Mucosa of descending colon (tissue), 3 donors: ENCODE measurements at regions not wholly inside any gene's neighbourhood (a gene's known extent, or its start where the extent isn't known, plus 50 kb on each side); places are given as distances from the start of the nearest gene placed in this dataset.

ENCODE experiments used
- ATAC-seq: fragments of 200-7000 bp; cut with Tn5 transposase; one replicate; pipeline ENCODE4 v1.9.1; 2020; ENCODE audit warnings: mild to moderate bottlenecking, moderate library complexity
- DNase-seq, 3 donors: peaks; one replicate each; pipeline ENCODE4 v3.0.0-alpha.2; 2020
- H3K36me3 ChIP-seq: fragments of 200-600 bp; one replicate; pipeline ENCODE4 v1.8.0; 2021; ENCODE audit warnings: low read depth, mild to moderate bottlenecking
- H3K4me1 ChIP-seq: fragments of 200-600 bp; one replicate; pipeline ENCODE4 v1.8.0; 2021; ENCODE audit warnings: low read depth, mild to moderate bottlenecking
- H3K4me3 ChIP-seq: fragments of 200-600 bp; one replicate; pipeline ENCODE4 v1.8.0; 2021; ENCODE audit warnings: mild to moderate bottlenecking
- H3K9me3 ChIP-seq: fragments of 200-600 bp; one replicate; pipeline ENCODE4 v1.8.0; 2021; ENCODE audit warnings: mild to moderate bottlenecking
- intact Hi-C, 2 donors: fragments of 100-400 bp; cut with DNase I in 1 of 2; cut with micrococcal nuclease in 1 of 2; formaldehyde crosslinking; loops; one replicate each; pipeline versions ENCODE4 v1.11.0 to v1.11.1; 2022; cut with DNase I, micrococcal nuclease
- TF ChIP-seq, protein P1 (sequence below): fragments of 200-600 bp; IDR thresholded peaks from one replicate; pipeline ENCODE4 v1.8.0; 2022; ENCODE audit warnings: antibody characterized with exemption, mild to moderate bottlenecking
- donor health status: DM: no; HTN: no; CAD: no; lungs with moderate emphysema.
- donor health status: DM: no; HTN: no; CAD: no.
- donor health status: DM: no; HTN: yes; CAD: no.

DNA sequence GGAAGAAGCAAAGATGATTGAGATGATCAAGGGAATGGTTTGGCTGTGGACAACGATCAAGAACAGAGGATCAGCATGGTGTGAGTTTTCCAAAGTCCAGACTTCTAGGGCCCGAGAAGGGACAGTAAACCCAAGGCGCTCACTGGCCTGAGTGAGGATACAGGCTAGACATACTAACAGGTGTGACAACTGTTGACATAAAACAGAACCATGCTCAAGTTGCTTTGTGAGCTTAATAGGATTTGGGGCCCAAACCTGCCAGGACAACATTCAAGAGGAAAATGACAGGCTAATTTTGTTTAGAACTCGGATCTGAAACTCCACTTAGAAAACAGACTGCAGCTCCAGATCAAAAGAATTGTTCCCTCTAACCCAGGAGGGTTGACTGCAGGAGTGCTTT lies 68.1 kb upstream of the ACKR3 start:
- Histone ChIP-seq H3K36me3 (no peaks in the 10 kb centered on the region), H3K9me3 (no peaks in the 10 kb centered on the region), H3K4me3 (no peak overlapping the region), H3K4me1 (no peaks in the 10 kb centered on the region)
- DNase-seq (no peak), ATAC-seq (no peak)
- intact Hi-C loops = no loop called here
- TF ChIP-seq, protein P1, sequence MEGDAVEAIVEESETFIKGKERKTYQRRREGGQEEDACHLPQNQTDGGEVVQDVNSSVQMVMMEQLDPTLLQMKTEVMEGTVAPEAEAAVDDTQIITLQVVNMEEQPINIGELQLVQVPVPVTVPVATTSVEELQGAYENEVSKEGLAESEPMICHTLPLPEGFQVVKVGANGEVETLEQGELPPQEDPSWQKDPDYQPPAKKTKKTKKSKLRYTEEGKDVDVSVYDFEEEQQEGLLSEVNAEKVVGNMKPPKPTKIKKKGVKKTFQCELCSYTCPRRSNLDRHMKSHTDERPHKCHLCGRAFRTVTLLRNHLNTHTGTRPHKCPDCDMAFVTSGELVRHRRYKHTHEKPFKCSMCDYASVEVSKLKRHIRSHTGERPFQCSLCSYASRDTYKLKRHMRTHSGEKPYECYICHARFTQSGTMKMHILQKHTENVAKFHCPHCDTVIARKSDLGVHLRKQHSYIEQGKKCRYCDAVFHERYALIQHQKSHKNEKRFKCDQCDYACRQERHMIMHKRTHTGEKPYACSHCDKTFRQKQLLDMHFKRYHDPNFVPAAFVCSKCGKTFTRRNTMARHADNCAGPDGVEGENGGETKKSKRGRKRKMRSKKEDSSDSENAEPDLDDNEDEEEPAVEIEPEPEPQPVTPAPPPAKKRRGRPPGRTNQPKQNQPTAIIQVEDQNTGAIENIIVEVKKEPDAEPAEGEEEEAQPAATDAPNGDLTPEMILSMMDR = no peak

DNA sequence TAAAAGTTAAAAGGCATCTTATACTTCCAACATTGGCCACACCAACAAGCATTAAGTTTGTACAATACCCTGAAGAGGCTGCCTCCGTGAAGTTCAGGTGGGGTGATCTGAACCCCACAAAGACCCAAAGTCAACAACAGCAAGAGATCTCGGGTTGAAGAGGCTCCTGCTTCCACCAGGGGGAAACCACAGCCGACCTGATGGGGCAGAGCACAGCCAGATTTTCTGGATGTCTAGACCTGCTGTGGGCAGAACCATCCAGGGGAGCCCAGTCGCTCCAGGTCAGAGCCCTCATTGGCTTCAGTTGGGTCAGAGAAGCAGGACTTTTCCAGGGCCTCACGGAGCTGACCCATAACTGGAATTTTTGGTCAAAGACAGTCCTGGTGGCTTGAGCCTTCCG lies 66.5 kb upstream of the ACKR3 start:
- no peaks in the 10 kb centered on the region for H3K36me3 ChIP-seq
- intact Hi-C loops = no loop called here
- no peak overlapping the region for H3K4me3 ChIP-seq
- H3K9me3 ChIP-seq = no peaks in the 10 kb centered on the region
- no peaks in the 10 kb centered on the region for H3K4me1 ChIP-seq
- no peak for ATAC-seq
- TF ChIP-seq, protein P1 = no peak
- no peak for DNase-seq

DNA sequence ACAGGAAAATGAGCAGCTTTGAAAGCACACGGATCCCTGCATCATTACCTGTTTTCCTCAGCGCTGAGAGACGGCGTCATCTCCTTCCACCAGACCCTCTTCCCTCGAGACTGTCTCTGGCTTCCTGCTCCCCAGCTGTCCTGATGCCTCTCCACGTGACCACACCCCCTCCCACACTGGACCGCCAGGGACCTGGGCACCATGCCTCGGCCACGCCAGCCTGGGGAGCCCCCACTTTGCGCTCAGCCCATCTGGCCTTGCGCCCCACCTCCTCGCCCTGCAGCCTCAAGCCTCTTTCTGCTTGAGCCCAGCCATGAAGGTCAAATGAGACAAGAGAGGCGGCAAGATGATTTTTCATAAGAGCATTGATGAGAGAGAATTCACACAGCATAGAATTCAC lies 66.0 kb upstream of the ACKR3 start:
- Histone ChIP-seq H3K4me1 (no peaks in the 10 kb centered on the region), H3K36me3 (no peaks in the 10 kb centered on the region), H3K4me3 (no peak overlapping the region), H3K9me3 (no peaks in the 10 kb centered on the region)
- ATAC-seq (no peak), DNase-seq (no peak)
- intact Hi-C loops = no loop called here
- TF ChIP-seq, protein P1 = no peak

DNA sequence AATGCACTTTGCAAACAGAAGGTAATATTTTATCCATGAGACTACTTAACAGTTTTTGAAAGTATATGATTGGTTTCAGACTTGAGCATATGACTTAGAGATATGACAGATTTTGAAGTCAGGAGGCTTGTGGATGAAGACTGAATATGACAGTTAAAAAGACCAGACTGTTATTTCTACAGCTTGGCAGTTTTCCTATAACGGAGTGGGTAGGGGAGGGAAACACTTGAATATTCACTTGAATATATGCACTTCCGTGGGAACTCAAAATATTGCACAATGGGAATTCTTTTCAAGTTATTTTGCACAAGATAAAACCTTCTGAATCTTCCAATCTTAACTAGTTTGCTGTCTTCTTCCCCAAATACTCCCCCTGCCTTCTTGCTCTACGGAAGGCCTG lies 64.6 kb upstream of the ACKR3 start:
- intact Hi-C loops = no loop called here
- no peak for ATAC-seq
- H3K36me3 ChIP-seq = no peaks in the 10 kb centered on the region
- no peaks in the 10 kb centered on the region for H3K4me1 ChIP-seq
- no peak overlapping the region for H3K4me3 ChIP-seq
- no peaks in the 10 kb centered on the region for H3K9me3 ChIP-seq
- no peak for DNase-seq
- TF ChIP-seq, protein P1 = no peak

DNA sequence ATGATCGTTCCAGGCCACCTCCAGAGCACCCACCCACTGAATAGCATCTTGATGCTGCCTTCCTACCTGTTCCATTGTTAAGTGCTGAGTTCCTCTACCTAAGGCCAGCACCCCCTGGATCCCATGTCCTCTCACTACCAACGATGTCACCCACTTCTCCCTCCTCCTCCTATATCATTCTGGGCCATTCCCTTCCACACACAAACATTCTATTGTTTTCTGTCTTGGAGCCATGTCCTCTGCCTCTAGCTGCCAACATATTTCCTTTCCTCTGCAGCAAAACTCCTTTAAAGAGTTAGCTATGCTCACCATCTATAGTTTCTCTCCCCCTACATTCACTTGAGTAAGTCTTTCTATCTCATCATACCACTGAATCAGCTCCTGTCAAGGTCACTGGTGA lies 64.0 kb upstream of the ACKR3 start:
- intact Hi-C loops = no loop called here
- Histone ChIP-seq H3K36me3 (no peaks in the 10 kb centered on the region), H3K4me3 (no peak overlapping the region), H3K4me1 (no peaks in the 10 kb centered on the region), H3K9me3 (no peaks in the 10 kb centered on the region)
- DNase-seq (no peak), ATAC-seq (no peak)
- TF ChIP-seq, protein P1 = no peak

DNA sequence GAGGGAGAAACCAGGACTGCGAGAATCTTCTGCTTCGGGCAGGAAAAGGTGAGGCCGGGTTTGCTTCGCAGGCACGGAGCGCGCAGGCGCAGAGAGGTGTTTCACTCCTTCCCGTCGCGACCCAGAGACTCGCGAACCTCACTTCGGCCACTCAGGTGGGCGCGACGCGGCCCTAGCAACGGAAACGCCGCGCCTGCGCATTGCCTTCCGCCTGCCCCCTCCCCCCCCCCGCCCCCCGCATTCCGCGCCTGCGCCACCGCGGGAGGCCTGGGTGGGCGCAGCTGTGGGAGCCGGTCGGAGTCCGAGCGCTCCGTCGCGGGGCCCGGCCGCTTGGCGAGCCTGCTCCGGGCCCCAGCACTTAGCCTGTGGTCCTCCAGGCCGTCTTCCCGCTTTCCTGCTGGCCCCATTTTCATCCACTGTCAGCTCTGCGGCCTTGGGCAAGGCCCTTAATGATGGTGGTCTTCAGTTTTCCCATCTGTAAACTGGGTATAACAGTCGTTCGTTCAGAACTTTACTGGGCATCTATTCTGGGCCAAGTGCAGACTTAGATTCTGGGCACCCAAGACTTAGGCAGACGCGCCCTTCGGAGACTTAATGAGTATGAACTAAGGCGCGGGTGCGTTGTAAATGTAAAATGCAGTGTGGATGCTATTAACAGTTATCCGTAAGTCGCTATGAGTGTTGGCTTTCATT lies 62.1 kb upstream of the ACKR3 start:
- H3K36me3 ChIP-seq = no peaks in the 10 kb centered on the region
- no peaks in the 10 kb centered on the region for H3K4me1 ChIP-seq
- DNase-seq (peak in 2 of 3 donors; percentile 16 to 34), ATAC-seq (peak; percentile 10)
- TF ChIP-seq, protein P1 = no peak
- H3K4me3 ChIP-seq = no peak overlapping the region
- intact Hi-C loops = no loop called here
- H3K9me3 ChIP-seq = no peaks in the 10 kb centered on the region
